OCI-LY7 (cell line): ENCODE measurements at regions not wholly inside any gene's neighbourhood (a gene's known extent, or its start where the extent isn't known, plus 50 kb on each side); places are given as distances from the start of the nearest gene placed in this dataset.

Experiments used
- CTCF ChIP-seq: fragments of 200-600 bp; sonication (generic); conservative IDR thresholded peaks from 2 replicates; pipeline ENCODE4 v1.5.1; 2014; ENCODE audit warnings: mild to moderate bottlenecking, antibody characterized with exemption, low read length, moderate library complexity, mixed read lengths
- EZH2phosphoT487 ChIP-seq: fragments of 200-600 bp; sonication (generic); IDR thresholded peaks from 2 replicates; pipeline ENCODE4 v1.6.1; 2018; ENCODE audit warnings: low read depth, borderline replicate concordance, mild to moderate bottlenecking, mixed run types, antibody characterized with exemption, low read length, moderate library complexity, mixed read lengths

DNA sequence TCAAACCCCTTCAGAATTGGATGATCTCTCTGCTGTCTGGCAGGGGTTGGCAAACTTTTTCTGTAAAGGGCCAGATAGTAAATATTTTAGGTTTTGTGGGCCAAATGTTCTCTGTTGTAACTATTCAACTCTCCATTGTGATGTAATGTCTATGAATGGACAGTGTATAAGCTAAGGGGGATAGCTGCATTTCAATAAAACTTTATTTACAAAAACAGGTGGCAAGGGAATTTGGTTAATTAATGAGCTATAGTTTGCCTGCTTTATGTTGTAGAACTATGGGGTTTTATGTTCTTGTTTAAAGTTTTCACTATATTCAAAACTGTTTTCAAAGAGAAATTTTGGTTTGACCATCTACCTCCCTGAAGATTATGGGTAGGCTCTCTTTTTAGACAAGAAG lies 182.1 kb upstream of the CITED2 start:
- TF ChIP-seq CTCF (no peak), EZH2phosphoT487 (no peak)
